CD4-positive, alpha-beta T cell (primary cell): ENCODE measurements at regions not wholly inside any gene's neighbourhood (a gene's known extent, or its start where the extent isn't known, plus 50 kb on each side); places are given as distances from the start of the nearest gene placed in this dataset.

Experiments used
- ATAC-seq: fragments of 200-7000 bp; cut with Tn5 transposase; one replicate; pipeline ENCODE4 v1.10.0; 2022; ENCODE audit warnings: mild to moderate bottlenecking; ENCODE audit not compliant: poor library complexity
- CTCF ChIA-PET: fragments of 350-600 bp; sonication (Branson Sonifier 250); formaldehyde crosslinking; loops from one replicate; lab custom pipeline; 2021; ENCODE audit warnings: antibody characterized with exemption, inconsistent platforms; lab: Charles Lee
- POLR2A ChIA-PET: fragments of 350-600 bp; sonication (Branson Sonifier 250); formaldehyde crosslinking; loops from one replicate; lab custom pipeline; 2021; ENCODE audit warnings: antibody characterized with exemption, inconsistent platforms; lab: Charles Lee
- DNase-seq, 14 experiments: peaks; one replicate each; pipeline ENCODE4 v3.0.0-alpha.2; 2013 to 2020; ENCODE audit warnings: mixed read lengths in 2 of 14
- H3K27ac ChIP-seq, 2 donors: one replicate each; pipeline versions ENCODE4 v1.5.1 to v1.7.0; 2013; ENCODE audit warnings: low read length in 2 of 2, low read depth in 1 of 2, mild to moderate bottlenecking in 1 of 2
- H3K27me3 ChIP-seq, 2 experiments: 1 replicate in 1 of 2; 2 replicates in 1 of 2; pipeline versions ENCODE4 v1.6.1 to v1.7.0; 2013; ENCODE audit warnings: low read length in 2 of 2, control low read depth in 1 of 2, mild to moderate bottlenecking in 1 of 2, moderate library complexity in 1 of 2; ENCODE audit not compliant: insufficient read depth in 2 of 2, control insufficient read depth in 1 of 2
- H3K36me3 ChIP-seq: one replicate; pipeline ENCODE4 v1.6.1; 2013; ENCODE audit warnings: low read length, control low read depth; ENCODE audit not compliant: insufficient read depth
- H3K4me1 ChIP-seq: one replicate; pipeline ENCODE4 v1.6.1; 2013; ENCODE audit warnings: low read length, control low read depth; ENCODE audit not compliant: insufficient read depth
- H3K4me3 ChIP-seq: one replicate; pipeline ENCODE4 v1.5.1; 2013; ENCODE audit warnings: mild to moderate bottlenecking, low read length, moderate library complexity
- H3K9me3 ChIP-seq, 2 experiments: 1 replicate in 1 of 2; 2 replicates in 1 of 2; pipeline versions ENCODE4 v1.6.1 to v1.7.0; 2013; ENCODE audit warnings: low read length in 2 of 2, mild to moderate bottlenecking in 2 of 2, control low read depth in 1 of 2, moderate library complexity in 1 of 2; ENCODE audit not compliant: control insufficient read depth in 1 of 2, insufficient read depth in 1 of 2
- H3K27ac Mint-ChIP-seq: one replicate; pipeline ENCODE4 v1.8.0; 2020; ENCODE audit warnings: mixed read lengths
- H3K27me3 Mint-ChIP-seq: one replicate; pipeline ENCODE4 v1.8.0; 2021; ENCODE audit warnings: mixed read lengths
- H3K36me3 Mint-ChIP-seq: one replicate; pipeline ENCODE4 v1.8.0; 2021; ENCODE audit warnings: low read depth, mixed read lengths
- H3K4me1 Mint-ChIP-seq: one replicate; pipeline ENCODE4 v1.8.0; 2021; ENCODE audit warnings: low read depth, mixed read lengths
- H3K4me3 Mint-ChIP-seq: one replicate; pipeline ENCODE4 v1.8.0; 2020; ENCODE audit warnings: mild to moderate bottlenecking, mixed read lengths
- H3K9me3 Mint-ChIP-seq: one replicate; pipeline ENCODE4 v1.8.0; 2020; ENCODE audit warnings: mixed read lengths
- CTCF ChIP-seq: fragments of 200-600 bp; IDR thresholded peaks from one replicate; pipeline ENCODE4 v1.8.0; 2022; ENCODE audit warnings: antibody characterized with exemption, mild to moderate bottlenecking
- intact Hi-C, 2 experiments: fragments of 100-400 bp; cut with DNase I in 1 of 2; cut with micrococcal nuclease in 1 of 2; formaldehyde crosslinking; loops; one replicate each; pipeline versions ENCODE4 v1.15.1 to v1.9.0; 2023 to 2025; cut with DNase I, micrococcal nuclease

- intact Hi-C loops = loop anchor here in 1 of 2 experiments (10.0 kb wide), 1 partner anchor 68 kb away; no protein-coding TSS in a partner anchor
- H3K4me1 Mint-ChIP-seq = no peaks in the 10 kb centered on the region
- H3K9me3 ChIP-seq = no peaks in the 10 kb centered on the region
- POLR2A ChIA-PET = no interaction called here
- no peak for DNase-seq
- H3K4me3 Mint-ChIP-seq = no peak overlapping the region
- no peak overlapping the region for H3K27ac ChIP-seq
- CTCF ChIA-PET = no interaction called here
- H3K36me3 ChIP-seq = no peaks in the 10 kb centered on the region
- H3K4me3 ChIP-seq = no peak overlapping the region
- no peaks in the 10 kb centered on the region for H3K36me3 Mint-ChIP-seq
- no peaks in the 10 kb centered on the region for H3K4me1 ChIP-seq
- no peaks in the 10 kb centered on the region for H3K27me3 Mint-ChIP-seq
- no peaks in the 10 kb centered on the region for H3K27me3 ChIP-seq
- H3K27ac Mint-ChIP-seq = no peak overlapping the region
- ATAC-seq = no peak
- no peaks in the 10 kb centered on the region for H3K9me3 Mint-ChIP-seq
- TF ChIP-seq CTCF = no peak
Observed at GRCh38 chr1:91623020-91623419, 122.4 kb downstream of the CDC7 start.

- Mint-ChIP-seq H3K4me1 (no peaks in the 10 kb centered on the region), H3K27ac (no peak overlapping the region), H3K9me3 (no peaks in the 10 kb centered on the region), H3K36me3 (no peaks in the 10 kb centered on the region), H3K27me3 (no peaks in the 10 kb centered on the region), H3K4me3 (no peak overlapping the region)
- ChIA-PET POLR2A (no interaction called here), CTCF (no interaction called here)
- Histone ChIP-seq H3K36me3 (no peaks in the 10 kb centered on the region), H3K4me3 (no peak overlapping the region), H3K27me3 (no peaks in the 10 kb centered on the region), H3K9me3 (no peaks in the 10 kb centered on the region), H3K4me1 (no peaks in the 10 kb centered on the region), H3K27ac (no peak overlapping the region)
- ATAC-seq = no peak
- no peak for TF ChIP-seq CTCF
- intact Hi-C loops = loop anchor here (2.0 to 10.0 kb wide), 2 partner anchors 66 to 70 kb away; no protein-coding TSS in a partner anchor
- DNase-seq = no peak
Observed at GRCh38 chr1:91624331-91624730, 123.7 kb downstream of the CDC7 start.
